ENCODE measurements at regions not wholly inside any gene's neighbourhood (a gene's known extent, or its start where the extent isn't known, plus 50 kb on each side); places are given as distances from the start of the nearest gene placed in this dataset.

DNA sequence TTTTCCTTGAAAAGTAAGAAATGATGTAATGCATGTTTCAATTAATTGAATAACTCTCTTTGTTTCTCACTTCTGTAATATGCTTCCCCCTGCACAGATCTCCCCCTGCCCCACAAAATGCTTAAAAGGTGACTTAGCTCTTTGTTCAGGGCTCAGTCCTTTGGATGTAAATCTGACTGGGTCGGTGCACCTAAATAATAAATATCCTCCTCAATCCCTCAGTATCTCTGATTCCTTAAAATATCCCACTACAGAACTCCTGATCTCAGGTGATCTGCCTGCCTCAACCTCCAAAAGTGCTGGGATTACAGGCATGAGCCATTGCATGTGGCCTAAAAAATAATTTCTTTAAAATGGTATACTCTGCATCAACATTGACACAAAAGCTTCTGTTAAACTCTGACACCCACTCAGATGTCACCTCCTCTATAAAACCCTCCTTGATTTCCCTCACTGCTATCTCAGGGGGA is 107.0 kb downstream of the ZNF429 start:
- Histone ChIP-seq H3K4me3 (no peak overlapping the region), H3K36me3 (ENCODE audit: insufficient read depth in 1 of 2, low read depth in 1 of 2) (no peaks in the 10 kb centered on the region), H3K9me3 (no peaks in the 10 kb centered on the region), H3K27me3 (ENCODE audit: insufficient read depth in 3 of 3, low read length in 2 of 3) (no peaks in the 10 kb centered on the region), H3K4me1 (no peaks in the 10 kb centered on the region), H3K27ac (no peak overlapping the region)
- ATAC-seq: no peak
- TF ChIP-seq, protein P1, sequence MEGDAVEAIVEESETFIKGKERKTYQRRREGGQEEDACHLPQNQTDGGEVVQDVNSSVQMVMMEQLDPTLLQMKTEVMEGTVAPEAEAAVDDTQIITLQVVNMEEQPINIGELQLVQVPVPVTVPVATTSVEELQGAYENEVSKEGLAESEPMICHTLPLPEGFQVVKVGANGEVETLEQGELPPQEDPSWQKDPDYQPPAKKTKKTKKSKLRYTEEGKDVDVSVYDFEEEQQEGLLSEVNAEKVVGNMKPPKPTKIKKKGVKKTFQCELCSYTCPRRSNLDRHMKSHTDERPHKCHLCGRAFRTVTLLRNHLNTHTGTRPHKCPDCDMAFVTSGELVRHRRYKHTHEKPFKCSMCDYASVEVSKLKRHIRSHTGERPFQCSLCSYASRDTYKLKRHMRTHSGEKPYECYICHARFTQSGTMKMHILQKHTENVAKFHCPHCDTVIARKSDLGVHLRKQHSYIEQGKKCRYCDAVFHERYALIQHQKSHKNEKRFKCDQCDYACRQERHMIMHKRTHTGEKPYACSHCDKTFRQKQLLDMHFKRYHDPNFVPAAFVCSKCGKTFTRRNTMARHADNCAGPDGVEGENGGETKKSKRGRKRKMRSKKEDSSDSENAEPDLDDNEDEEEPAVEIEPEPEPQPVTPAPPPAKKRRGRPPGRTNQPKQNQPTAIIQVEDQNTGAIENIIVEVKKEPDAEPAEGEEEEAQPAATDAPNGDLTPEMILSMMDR (IDR thresholded peaks at IDR 0.05): no peak
- intact Hi-C loops (cut with DNase I): no loop called here
- 63 to 77% (median 76%) methylated on average over 1 of the region's 1 CpG for WGBS, 3 donors
- DNase-seq: no peak

DNA sequence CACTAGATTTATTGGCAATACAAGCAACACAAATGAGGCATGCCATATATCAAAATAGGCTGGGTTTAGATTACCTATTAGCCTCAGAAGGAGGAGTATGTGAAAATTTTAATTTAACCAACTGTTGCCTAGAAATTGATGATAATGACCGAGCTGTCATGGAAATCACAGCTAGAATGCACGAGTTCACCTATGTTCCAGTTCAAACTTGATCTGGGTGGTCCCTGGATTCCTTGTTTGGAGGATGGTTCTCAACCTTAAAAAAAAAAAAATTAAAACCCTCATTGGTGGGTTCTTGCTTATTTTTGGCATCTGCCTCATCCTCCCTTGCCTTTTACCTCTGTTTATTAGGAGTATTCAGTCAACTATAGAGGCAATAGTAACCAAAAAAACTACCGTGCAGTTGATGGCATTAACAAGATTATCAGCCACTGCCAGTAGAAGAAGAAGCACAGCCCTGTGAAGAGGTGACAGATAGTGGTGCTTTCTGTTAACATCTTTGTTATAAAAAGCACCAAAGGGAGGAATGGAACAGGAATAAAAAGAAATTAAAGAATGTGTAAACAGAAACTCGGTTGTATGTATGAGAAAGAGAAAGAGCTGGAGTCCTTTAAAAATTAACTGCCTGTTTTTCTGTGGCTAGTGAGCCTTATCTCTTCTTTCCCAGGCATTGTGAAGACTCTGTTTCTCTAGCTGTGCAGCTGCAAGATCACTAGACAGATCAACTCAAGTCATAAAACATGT is 106.4 kb downstream of the ZNF429 start:
- no peak for ATAC-seq
- TF ChIP-seq, protein P1 (IDR thresholded peaks at IDR 0.05): no peak
- Histone ChIP-seq H3K27ac (no peak overlapping the region), H3K27me3 (ENCODE audit: insufficient read depth in 3 of 3, low read length in 2 of 3) (no peaks in the 10 kb centered on the region), H3K9me3 (no peaks in the 10 kb centered on the region), H3K36me3 (ENCODE audit: insufficient read depth in 1 of 2, low read depth in 1 of 2) (no peaks in the 10 kb centered on the region), H3K4me1 (no peaks in the 10 kb centered on the region), H3K4me3 (no peak overlapping the region)
- DNase-seq: no peak
- 62 to 66% (median 65%) methylated on average over 4 of the region's 4 CpGs for WGBS, 3 donors
- intact Hi-C loops (cut with DNase I): no loop called here

DNA sequence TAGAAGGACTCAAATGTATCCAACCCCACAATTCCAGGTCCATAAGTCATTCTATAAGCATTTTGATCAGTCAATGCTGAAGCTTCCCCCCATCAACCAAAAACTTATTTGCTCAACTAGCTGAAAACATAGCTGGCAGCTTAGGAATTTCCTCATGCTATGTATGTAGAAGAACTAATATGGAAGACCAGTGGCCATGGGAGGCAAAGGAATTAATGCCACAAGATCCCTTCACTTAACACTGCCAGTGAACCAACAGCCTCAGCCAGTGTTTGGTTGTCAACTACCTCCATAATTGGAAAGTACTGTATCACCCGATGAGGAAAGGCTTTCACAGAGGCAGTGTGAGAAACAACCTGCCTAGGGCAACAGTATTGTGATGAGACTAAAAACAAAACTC is 105.4 kb downstream of the ZNF429 start:
- H3K36me3 ChIP-seq (ENCODE audit: insufficient read depth in 1 of 2, low read depth in 1 of 2): no peaks in the 10 kb centered on the region
- no peak overlapping the region for H3K4me3 ChIP-seq
- no peak overlapping the region for H3K27ac ChIP-seq
- intact Hi-C loops (cut with DNase I): no loop called here
- H3K4me1 ChIP-seq: no peaks in the 10 kb centered on the region
- ATAC-seq: no peak
- DNase-seq: no peak
- no peaks in the 10 kb centered on the region for H3K9me3 ChIP-seq
- no peaks in the 10 kb centered on the region for H3K27me3 ChIP-seq (ENCODE audit: insufficient read depth in 3 of 3, low read length in 2 of 3)
- 84 to 93% (median 87%) methylated on average over 1 of the region's 1 CpG for WGBS, 3 donors
- TF ChIP-seq, protein P1 (IDR thresholded peaks at IDR 0.05): no peak

DNA sequence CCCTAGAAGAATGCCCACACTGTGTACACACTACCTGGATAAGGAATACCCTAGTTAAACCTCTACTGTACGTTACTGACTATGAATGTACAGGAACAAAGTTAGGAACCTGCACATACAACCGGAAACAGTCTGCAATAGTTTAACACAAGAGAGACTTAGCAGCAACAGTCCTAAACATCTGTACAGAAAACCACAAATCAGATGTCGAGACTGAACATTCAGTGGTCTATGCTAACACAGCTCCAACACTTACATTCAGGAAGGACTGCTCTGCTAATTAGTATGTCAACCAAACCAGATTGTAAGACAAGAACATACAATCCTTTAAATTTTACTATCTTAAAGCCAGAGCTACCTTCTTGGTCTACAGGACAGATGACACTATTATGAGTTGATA is 104.9 kb downstream of the ZNF429 start:
- TF ChIP-seq, protein P1 (IDR thresholded peaks at IDR 0.05): no peak
- Histone ChIP-seq H3K36me3 (ENCODE audit: insufficient read depth in 1 of 2, low read depth in 1 of 2) (no peaks in the 10 kb centered on the region), H3K4me3 (no peak overlapping the region), H3K4me1 (no peaks in the 10 kb centered on the region), H3K27ac (no peak overlapping the region), H3K9me3 (no peaks in the 10 kb centered on the region), H3K27me3 (ENCODE audit: insufficient read depth in 3 of 3, low read length in 2 of 3) (no peaks in the 10 kb centered on the region)
- no peak for ATAC-seq
- no peak for DNase-seq
- intact Hi-C loops (cut with DNase I): no loop called here
- WGBS, 3 donors: 80 to 88% (median 88%) methylated on average over 3 of the region's 3 CpGs

DNA sequence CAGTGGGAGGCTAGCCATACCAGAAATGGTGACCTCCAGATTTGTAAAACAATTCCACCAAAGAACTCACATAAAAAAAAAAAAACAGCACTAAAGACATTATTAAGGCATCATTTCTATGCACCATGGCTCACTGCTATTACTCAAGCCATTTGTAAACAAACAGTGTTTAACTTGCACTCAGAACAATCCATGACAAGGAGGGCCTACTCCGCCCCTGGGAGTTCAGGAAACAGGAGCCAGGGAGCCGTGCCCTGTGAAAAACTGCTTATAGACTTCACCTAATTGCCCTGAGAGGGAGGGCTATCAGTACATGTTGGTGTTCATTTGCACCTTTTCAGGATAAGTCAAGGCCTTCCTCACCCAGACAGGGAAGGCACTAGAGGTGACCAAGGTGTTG is 103.2 kb downstream of the ZNF429 start:
- Histone ChIP-seq H3K9me3 (no peaks in the 10 kb centered on the region), H3K36me3 (ENCODE audit: insufficient read depth in 1 of 2, low read depth in 1 of 2) (no peaks in the 10 kb centered on the region), H3K4me1 (peaks cover 6% of the 10 kb centered on the region), H3K27ac (no peak overlapping the region), H3K4me3 (no peak overlapping the region), H3K27me3 (ENCODE audit: insufficient read depth in 3 of 3, low read length in 2 of 3) (no peaks in the 10 kb centered on the region)
- TF ChIP-seq, protein P1 (IDR thresholded peaks at IDR 0.05): no peak
- DNase-seq (no peak), ATAC-seq (no peak)
- intact Hi-C loops (cut with DNase I): no loop called here
- 78 to 83% (median 81%) methylated on average over 2 of the region's 2 CpGs for WGBS, 3 donors
